ENCODE measurements at regions not wholly inside any gene's neighbourhood (a gene's known extent, or its start where the extent isn't known, plus 50 kb on each side); places are given as distances from the start of the nearest gene placed in this dataset.
A peak's percentile ranks its signal among the peaks of the same experiment; 100 is the strongest.

GRCh38 chr5:110159202-110159601 lies 469.5 kb downstream of the MAN2A1 start:
- DNase-seq: peak; percentile 83

- peak; percentile 31 for DNase-seq
Observed at GRCh38 chr5:110161162-110161561, 471.4 kb downstream of the MAN2A1 start.

- DNase-seq: no peak
Observed at GRCh38 chr5:110165366-110165765, 475.6 kb downstream of the MAN2A1 start.

- DNase-seq: no peak
Observed at GRCh38 chr5:110167384-110167783, 477.7 kb downstream of the MAN2A1 start.

GRCh38 chr5:110169461-110169860 lies 479.7 kb downstream of the MAN2A1 start:
- no peak for DNase-seq

- no peak for DNase-seq
Observed at GRCh38 chr5:110177729-110178128, 488.0 kb downstream of the MAN2A1 start.

GRCh38 chr5:110179321-110179720 lies 489.6 kb downstream of the MAN2A1 start:
- DNase-seq: no peak

GRCh38 chr5:110194191-110194590 lies 504.5 kb downstream of the MAN2A1 start:
- DNase-seq: no peak

GRCh38 chr5:110195288-110195687 lies 505.6 kb downstream of the MAN2A1 start:
- no peak for DNase-seq

- no peak for DNase-seq
Observed at GRCh38 chr5:110201791-110202190, 512.1 kb downstream of the MAN2A1 start.

GRCh38 chr5:110203661-110204060 lies 513.9 kb downstream of the MAN2A1 start:
- DNase-seq: no peak

- no peak for DNase-seq
Observed at GRCh38 chr5:110209401-110209800, 517.1 kb downstream of the TMEM232 start.

- no peak for DNase-seq
Observed at GRCh38 chr5:110218981-110219380, 507.5 kb downstream of the TMEM232 start.

GRCh38 chr5:110219769-110220168 lies 506.7 kb downstream of the TMEM232 start:
- no peak for DNase-seq

- no peak for DNase-seq
Observed at GRCh38 chr5:110221036-110221435, 505.4 kb downstream of the TMEM232 start.

- no peak for DNase-seq
Observed at GRCh38 chr5:110224050-110224449, 502.4 kb downstream of the TMEM232 start.

- DNase-seq: no peak
Observed at GRCh38 chr5:110225949-110226348, 500.5 kb downstream of the TMEM232 start.

- DNase-seq: no peak
Observed at GRCh38 chr5:110239786-110240185, 486.7 kb downstream of the TMEM232 start.

GRCh38 chr5:110242950-110243349 lies 483.5 kb downstream of the TMEM232 start:
- no peak for DNase-seq

- no peak for DNase-seq
Observed at GRCh38 chr5:110248921-110249320, 477.6 kb downstream of the TMEM232 start.

- DNase-seq: no peak
Observed at GRCh38 chr5:110250355-110250754, 476.1 kb downstream of the TMEM232 start.

GRCh38 chr5:110250755-110251154 lies 475.7 kb downstream of the TMEM232 start:
- no peak for DNase-seq

GRCh38 chr5:110251366-110251765 lies 475.1 kb downstream of the TMEM232 start:
- no peak for DNase-seq

- no peak for DNase-seq
Observed at GRCh38 chr5:110255194-110255593, 471.3 kb downstream of the TMEM232 start.

GRCh38 chr5:110256298-110256697 lies 470.2 kb downstream of the TMEM232 start:
- no peak for DNase-seq

- DNase-seq: no peak
Observed at GRCh38 chr5:110257971-110258370, 468.5 kb downstream of the TMEM232 start.
